ENCODE measurements at regions not wholly inside any gene's neighbourhood (a gene's known extent, or its start where the extent isn't known, plus 50 kb on each side); places are given as distances from the start of the nearest gene placed in this dataset.
"Not testable (repeated sequence)": the region's sequence is repeated elsewhere in the genome, so short reads cannot be mapped to it uniquely, and the experiment has no call there.

DNA sequence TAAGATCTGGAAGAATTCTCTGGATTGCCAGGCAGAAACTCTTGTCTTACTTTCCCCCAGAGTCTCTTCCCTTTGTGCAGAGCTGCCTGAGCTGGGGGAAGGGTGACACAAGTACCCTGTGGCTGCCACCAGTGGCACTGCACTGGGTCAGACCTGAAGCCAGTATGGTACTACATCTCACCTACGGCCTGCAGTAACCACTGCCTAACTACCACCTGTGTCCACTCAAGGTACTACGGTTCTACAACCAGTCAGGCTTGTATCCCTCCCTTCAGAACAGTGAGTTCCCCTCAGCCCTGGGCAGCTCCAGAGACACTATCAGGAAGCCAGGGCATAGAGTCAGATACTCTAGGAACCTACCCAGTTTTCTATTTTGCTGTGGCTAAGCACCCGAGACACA, 212.0 kb upstream of the POU5F2 start:
- Histone ChIP-seq H3K27me3 (no peaks in the 10 kb centered on the region), H3K4me1 (no peaks in the 10 kb centered on the region), H3K9me3 (no peaks in the 10 kb centered on the region), H3K27ac (no peak overlapping the region), H3K4me3 (no peak overlapping the region), H3K36me3 (no peaks in the 10 kb centered on the region)
- no peak for ATAC-seq
- intact Hi-C loops (cut with DNase I), result loop anchor here (10.0 kb wide), 1 partner anchor 741 kb away; no protein-coding TSS in a partner anchor
- no peak for DNase-seq
- TF ChIP-seq CTCF (IDR thresholded peaks at IDR 0.05), result no peak

- no peak overlapping the region for H3K4me3 ChIP-seq
- no peak for TF ChIP-seq CTCF (IDR thresholded peaks at IDR 0.05)
- ATAC-seq (no peak), DNase-seq (no peak)
- intact Hi-C loops (cut with DNase I), result no loop called here
- H3K27me3 ChIP-seq, result no peaks in the 10 kb centered on the region
- H3K4me1 ChIP-seq, result no peaks in the 10 kb centered on the region
- no peaks in the 10 kb centered on the region for H3K36me3 ChIP-seq
- H3K9me3 ChIP-seq, result no peaks in the 10 kb centered on the region
- H3K27ac ChIP-seq, result no peak overlapping the region
Measured at GRCh38 chr5:93941897-93942296, 200.5 kb upstream of the POU5F2 start.

- DNase-seq; H3K36me3 ChIP-seq; ATAC-seq; intact Hi-C loops (cut with DNase I); H3K27ac ChIP-seq; H3K9me3 ChIP-seq; H3K27me3 ChIP-seq; H3K4me3 ChIP-seq; H3K4me1 ChIP-seq: not testable (repeated sequence)
Measured at GRCh38 chr5:93933269-93933668, 191.9 kb upstream of the POU5F2 start.

- TF ChIP-seq CTCF (IDR thresholded peaks at IDR 0.05), result no peak
- no peaks in the 10 kb centered on the region for H3K27me3 ChIP-seq
- intact Hi-C loops (cut with DNase I), result no loop called here
- H3K27ac ChIP-seq, result no peak overlapping the region
- no peaks in the 10 kb centered on the region for H3K9me3 ChIP-seq
- DNase-seq (no peak), ATAC-seq (no peak)
- peaks cover 7% of the 10 kb centered on the region for H3K4me1 ChIP-seq
- H3K36me3 ChIP-seq, result no peaks in the 10 kb centered on the region
- H3K4me3 ChIP-seq, result no peak overlapping the region
Measured at GRCh38 chr5:93930098-93930497, 188.7 kb upstream of the POU5F2 start.

GRCh38 chr5:93929131-93929530, 187.7 kb upstream of the POU5F2 start:
- Histone ChIP-seq H3K27ac (no peak overlapping the region), H3K27me3 (no peaks in the 10 kb centered on the region), H3K4me1 (peaks cover 7% of the 10 kb centered on the region), H3K9me3 (no peaks in the 10 kb centered on the region), H3K36me3 (no peaks in the 10 kb centered on the region), H3K4me3 (no peak overlapping the region)
- ATAC-seq, result no peak
- no peak for DNase-seq
- intact Hi-C loops (cut with DNase I), result no loop called here
- no peak for TF ChIP-seq CTCF (IDR thresholded peaks at IDR 0.05)

DNA sequence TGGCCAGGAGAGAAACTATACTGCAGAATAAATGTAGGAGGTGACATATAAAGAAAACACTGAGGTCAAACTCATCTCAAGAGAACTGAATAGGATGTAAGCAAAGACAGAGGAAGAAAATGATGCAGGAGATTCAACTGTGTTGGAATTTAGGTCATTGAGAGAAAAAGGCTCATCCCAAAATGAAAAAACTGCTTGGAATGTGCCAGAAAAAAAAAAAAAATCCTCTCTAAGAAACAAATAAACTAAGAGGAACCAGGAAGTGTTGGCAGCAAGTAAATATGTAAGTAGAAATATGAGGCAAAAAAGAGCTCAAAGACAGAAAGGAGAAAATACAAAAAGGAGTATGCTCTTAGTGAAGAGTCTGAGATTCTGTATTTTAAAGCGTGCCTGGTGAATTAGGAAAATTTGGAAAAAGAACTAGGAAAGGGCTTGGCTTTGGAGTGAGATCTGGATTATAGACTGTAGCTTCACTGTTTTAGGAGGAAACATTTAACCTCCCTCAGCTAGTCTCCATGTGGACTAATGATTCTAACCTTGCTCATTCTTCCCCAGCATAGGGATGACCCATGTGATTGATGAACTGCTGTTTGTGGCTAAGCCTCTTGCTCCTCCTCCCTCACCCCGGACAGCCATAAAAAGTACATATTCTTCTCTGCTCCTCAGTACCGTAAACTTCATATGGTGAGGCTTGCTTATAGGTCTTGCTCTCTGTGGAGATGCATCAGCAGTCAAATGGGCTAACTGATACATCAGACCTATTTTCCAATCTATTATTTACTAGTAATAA, 185.6 kb upstream of the POU5F2 start:
- DNase-seq (no peak), ATAC-seq (no peak)
- Histone ChIP-seq H3K4me1 (peaks cover 7% of the 10 kb centered on the region), H3K27ac (no peak overlapping the region), H3K9me3 (no peaks in the 10 kb centered on the region), H3K4me3 (no peak overlapping the region), H3K36me3 (no peaks in the 10 kb centered on the region), H3K27me3 (no peaks in the 10 kb centered on the region)
- intact Hi-C loops (cut with DNase I), result no loop called here
- TF ChIP-seq CTCF (IDR thresholded peaks at IDR 0.05), result no peak

Measured in upper lobe of right lung (tissue), 1 donor.